GM12872 (cell line): ENCODE measurements at regions not wholly inside any gene's neighbourhood (a gene's known extent, or its start where the extent isn't known, plus 50 kb on each side); places are given as distances from the start of the nearest gene placed in this dataset.
A peak's percentile ranks its signal among the peaks of the same experiment; 100 is the strongest.

ENCODE experiments used
- CTCF ChIP-seq: IDR thresholded peaks from 3 replicates; pipeline ENCODE4 v1.5.1; 2011; ENCODE audit warnings: low read depth, mild to moderate bottlenecking, low read length, moderate library complexity; ENCODE audit not compliant: insufficient read depth

- no peak for TF ChIP-seq CTCF
Observed at GRCh38 chr5:166338801-166339200, 1952.6 kb upstream of the WWC1 start.

- no peak for TF ChIP-seq CTCF
Observed at GRCh38 chr5:166340039-166340438, 1951.4 kb upstream of the WWC1 start.

GRCh38 chr5:166341740-166342337, 1949.6 kb upstream of the WWC1 start:
- TF ChIP-seq CTCF: peak; percentile 47

- no peak for TF ChIP-seq CTCF
Observed at GRCh38 chr5:166342402-166342801, 1949.0 kb upstream of the WWC1 start.

- TF ChIP-seq CTCF: no peak
Observed at GRCh38 chr5:166346726-166347374, 1944.6 kb upstream of the WWC1 start.

GRCh38 chr5:166349046-166349445, 1942.4 kb upstream of the WWC1 start:
- TF ChIP-seq CTCF: no peak

GRCh38 chr5:166353580-166353979, 1937.9 kb upstream of the WWC1 start:
- no peak for TF ChIP-seq CTCF
